ENCODE measurements at regions not wholly inside any gene's neighbourhood (a gene's known extent, or its start where the extent isn't known, plus 50 kb on each side); places are given as distances from the start of the nearest gene placed in this dataset.
A peak's percentile ranks its signal among the peaks of the same experiment; 100 is the strongest.

- H3K4me1 ChIP-seq (ENCODE audit: control insufficient read depth in 2 of 2, insufficient read depth in 2 of 2, low read length in 2 of 2), result no peaks in the 10 kb centered on the region
- H3K4me3 Mint-ChIP-seq, result no peak overlapping the region
- no peak for DNase-seq
- no peak overlapping the region for H3K27ac Mint-ChIP-seq
- ATAC-seq, result no peak
- H3K36me3 Mint-ChIP-seq, result no peaks in the 10 kb centered on the region
- no peaks in the 10 kb centered on the region for H3K9me3 ChIP-seq (ENCODE audit: control insufficient read depth in 2 of 3, low read length in 3 of 3)
- no peak overlapping the region for H3K27ac ChIP-seq (ENCODE audit: low read depth, low read length)
- H3K4me3 ChIP-seq (ENCODE audit: low read length), result no peak overlapping the region
- no peaks in the 10 kb centered on the region for H3K4me1 Mint-ChIP-seq
- H3K36me3 ChIP-seq (ENCODE audit: control insufficient read depth in 2 of 3, insufficient read depth in 3 of 3, low read length in 3 of 3), result no peaks in the 10 kb centered on the region
- ChIA-PET CTCF (no interaction called here), POLR2A (no interaction called here)
- no peaks in the 10 kb centered on the region for H3K27me3 Mint-ChIP-seq
- no peaks in the 10 kb centered on the region for H3K27me3 ChIP-seq (ENCODE audit: control insufficient read depth in 2 of 2, insufficient read depth in 2 of 2, low read length in 2 of 2)
- peaks cover 5 to 24% (median 11%) of the 10 kb centered on the region in 11 donors for H3K9me3 Mint-ChIP-seq
- intact Hi-C loops (cut with micrococcal nuclease), result no loop called here
Observed at GRCh38 chr14:83646228-83646627, 1883.7 kb upstream of the FLRT2 start.

GRCh38 chr14:83660597-83660996 lies 1869.3 kb upstream of the FLRT2 start:
- Histone ChIP-seq H3K4me3 (ENCODE audit: low read length) (no peak overlapping the region), H3K9me3 (ENCODE audit: control insufficient read depth in 2 of 3, low read length in 3 of 3) (no peaks in the 10 kb centered on the region), H3K4me1 (ENCODE audit: control insufficient read depth in 2 of 2, insufficient read depth in 2 of 2, low read length in 2 of 2) (no peaks in the 10 kb centered on the region), H3K36me3 (ENCODE audit: control insufficient read depth in 2 of 3, insufficient read depth in 3 of 3, low read length in 3 of 3) (no peaks in the 10 kb centered on the region), H3K27ac (ENCODE audit: low read depth, low read length) (no peak overlapping the region), H3K27me3 (ENCODE audit: control insufficient read depth in 2 of 2, insufficient read depth in 2 of 2, low read length in 2 of 2) (no peaks in the 10 kb centered on the region)
- no peak for ATAC-seq
- H3K36me3 Mint-ChIP-seq, result no peaks in the 10 kb centered on the region
- no peak overlapping the region for H3K4me3 Mint-ChIP-seq
- ChIA-PET POLR2A (no interaction called here), CTCF (no interaction called here)
- DNase-seq, result no peak
- H3K4me1 Mint-ChIP-seq, result no peaks in the 10 kb centered on the region
- no peaks in the 10 kb centered on the region for H3K27me3 Mint-ChIP-seq
- intact Hi-C loops (cut with micrococcal nuclease), result no loop called here
- peaks cover 1 to 12% (median 6%) of the 10 kb centered on the region in 11 donors for H3K9me3 Mint-ChIP-seq
- no peak overlapping the region for H3K27ac Mint-ChIP-seq

- no peak for DNase-seq
- intact Hi-C loops (cut with micrococcal nuclease), result no loop called here
- Mint-ChIP-seq H3K27ac (no peak overlapping the region), H3K4me1 (no peaks in the 10 kb centered on the region), H3K27me3 (no peaks in the 10 kb centered on the region), H3K36me3 (no peaks in the 10 kb centered on the region), H3K9me3 (peaks cover 0 to 14% (median 7%) of the 10 kb centered on the region in 11 donors), H3K4me3 (no peak overlapping the region)
- Histone ChIP-seq H3K36me3 (ENCODE audit: control insufficient read depth in 2 of 3, insufficient read depth in 3 of 3, low read length in 3 of 3) (no peaks in the 10 kb centered on the region), H3K4me3 (ENCODE audit: low read length) (no peak overlapping the region), H3K4me1 (ENCODE audit: control insufficient read depth in 2 of 2, insufficient read depth in 2 of 2, low read length in 2 of 2) (no peaks in the 10 kb centered on the region), H3K27ac (ENCODE audit: low read depth, low read length) (no peak overlapping the region), H3K27me3 (ENCODE audit: control insufficient read depth in 2 of 2, insufficient read depth in 2 of 2, low read length in 2 of 2) (no peaks in the 10 kb centered on the region), H3K9me3 (ENCODE audit: control insufficient read depth in 2 of 3, low read length in 3 of 3) (no peaks in the 10 kb centered on the region)
- POLR2A ChIA-PET, result no interaction called here
- no peak for ATAC-seq
- CTCF ChIA-PET, result no interaction called here
Observed at GRCh38 chr14:83664389-83664788, 1865.6 kb upstream of the FLRT2 start.

- Histone ChIP-seq H3K4me3 (ENCODE audit: low read length) (no peak overlapping the region), H3K36me3 (ENCODE audit: control insufficient read depth in 2 of 3, insufficient read depth in 3 of 3, low read length in 3 of 3) (no peaks in the 10 kb centered on the region), H3K4me1 (ENCODE audit: control insufficient read depth in 2 of 2, insufficient read depth in 2 of 2, low read length in 2 of 2) (no peaks in the 10 kb centered on the region), H3K9me3 (ENCODE audit: control insufficient read depth in 2 of 3, low read length in 3 of 3) (no peaks in the 10 kb centered on the region), H3K27me3 (ENCODE audit: control insufficient read depth in 2 of 2, insufficient read depth in 2 of 2, low read length in 2 of 2) (no peaks in the 10 kb centered on the region), H3K27ac (ENCODE audit: low read depth, low read length) (no peak overlapping the region)
- CTCF ChIA-PET, result no interaction called here
- H3K4me1 Mint-ChIP-seq, result no peaks in the 10 kb centered on the region
- intact Hi-C loops (cut with micrococcal nuclease), result no loop called here
- ATAC-seq (no peak), DNase-seq (no peak)
- POLR2A ChIA-PET, result no interaction called here
- H3K27me3 Mint-ChIP-seq, result no peaks in the 10 kb centered on the region
- no peaks in the 10 kb centered on the region for H3K36me3 Mint-ChIP-seq
- H3K4me3 Mint-ChIP-seq, result no peak overlapping the region
- no peak overlapping the region for H3K27ac Mint-ChIP-seq
- H3K9me3 Mint-ChIP-seq, result peaks cover 0 to 18% (median 8%) of the 10 kb centered on the region in 11 donors
Observed at GRCh38 chr14:83689265-83689664, 1840.7 kb upstream of the FLRT2 start.

- Histone ChIP-seq H3K4me1 (ENCODE audit: control insufficient read depth in 2 of 2, insufficient read depth in 2 of 2, low read length in 2 of 2) (no peaks in the 10 kb centered on the region), H3K9me3 (ENCODE audit: control insufficient read depth in 2 of 3, low read length in 3 of 3) (peaks cover 0 to 3% (median 0%) of the 10 kb centered on the region in 3 experiments), H3K27ac (ENCODE audit: low read depth, low read length) (no peak overlapping the region), H3K27me3 (ENCODE audit: control insufficient read depth in 2 of 2, insufficient read depth in 2 of 2, low read length in 2 of 2) (no peaks in the 10 kb centered on the region), H3K36me3 (ENCODE audit: control insufficient read depth in 2 of 3, insufficient read depth in 3 of 3, low read length in 3 of 3) (no peaks in the 10 kb centered on the region), H3K4me3 (ENCODE audit: low read length) (no peak overlapping the region)
- Mint-ChIP-seq H3K27me3 (no peaks in the 10 kb centered on the region), H3K9me3 (peaks cover 0 to 20% (median 4%) of the 10 kb centered on the region in 11 donors), H3K27ac (no peak overlapping the region), H3K4me3 (no peak overlapping the region), H3K36me3 (no peaks in the 10 kb centered on the region), H3K4me1 (no peaks in the 10 kb centered on the region)
- CTCF ChIA-PET, result no interaction called here
- no peak for DNase-seq
- POLR2A ChIA-PET, result no interaction called here
- no peak for ATAC-seq
- intact Hi-C loops (cut with micrococcal nuclease), result no loop called here
Observed at GRCh38 chr14:83697099-83697498, 1832.8 kb upstream of the FLRT2 start.

GRCh38 chr14:83702619-83703018 lies 1827.3 kb upstream of the FLRT2 start:
- peaks cover 0 to 3% (median 0%) of the 10 kb centered on the region in 3 experiments for H3K9me3 ChIP-seq (ENCODE audit: control insufficient read depth in 2 of 3, low read length in 3 of 3)
- H3K36me3 Mint-ChIP-seq, result no peaks in the 10 kb centered on the region
- peaks cover 2 to 16% (median 8%) of the 10 kb centered on the region in 11 donors for H3K9me3 Mint-ChIP-seq
- H3K36me3 ChIP-seq (ENCODE audit: control insufficient read depth in 2 of 3, insufficient read depth in 3 of 3, low read length in 3 of 3), result no peaks in the 10 kb centered on the region
- no peaks in the 10 kb centered on the region for H3K27me3 ChIP-seq (ENCODE audit: control insufficient read depth in 2 of 2, insufficient read depth in 2 of 2, low read length in 2 of 2)
- H3K4me1 ChIP-seq (ENCODE audit: control insufficient read depth in 2 of 2, insufficient read depth in 2 of 2, low read length in 2 of 2), result no peaks in the 10 kb centered on the region
- H3K4me3 ChIP-seq (ENCODE audit: low read length), result no peak overlapping the region
- POLR2A ChIA-PET, result no interaction called here
- no peak overlapping the region for H3K4me3 Mint-ChIP-seq
- H3K27me3 Mint-ChIP-seq, result no peaks in the 10 kb centered on the region
- H3K27ac Mint-ChIP-seq, result no peak overlapping the region
- no peak overlapping the region for H3K27ac ChIP-seq (ENCODE audit: low read depth, low read length)
- intact Hi-C loops (cut with micrococcal nuclease), result no loop called here
- DNase-seq (no peak), ATAC-seq (no peak)
- CTCF ChIA-PET, result no interaction called here
- H3K4me1 Mint-ChIP-seq, result no peaks in the 10 kb centered on the region

- Mint-ChIP-seq H3K4me3 (no peak overlapping the region), H3K27me3 (no peaks in the 10 kb centered on the region)
- H3K9me3 ChIP-seq (ENCODE audit: control insufficient read depth in 2 of 3, low read length in 3 of 3), result no peaks in the 10 kb centered on the region
Observed at GRCh38 chr14:83706231-83706954, 1823.6 kb upstream of the FLRT2 start.

More at GRCh38 chr14:83706231-83706954, 1823.6 kb upstream of the FLRT2 start:
- intact Hi-C loops (cut with micrococcal nuclease), result no loop called here
- DNase-seq (no peak), ATAC-seq (no peak)
- H3K4me1 ChIP-seq (ENCODE audit: control insufficient read depth in 2 of 2, insufficient read depth in 2 of 2, low read length in 2 of 2), result no peaks in the 10 kb centered on the region
- no peak overlapping the region for H3K4me3 ChIP-seq (ENCODE audit: low read length)
- H3K27me3 ChIP-seq (ENCODE audit: control insufficient read depth in 2 of 2, insufficient read depth in 2 of 2, low read length in 2 of 2), result no peaks in the 10 kb centered on the region
- H3K36me3 ChIP-seq (ENCODE audit: control insufficient read depth in 2 of 3, insufficient read depth in 3 of 3, low read length in 3 of 3), result no peaks in the 10 kb centered on the region
- CTCF ChIA-PET, result no interaction called here
- H3K4me1 Mint-ChIP-seq, result no peaks in the 10 kb centered on the region
- no peaks in the 10 kb centered on the region for H3K36me3 Mint-ChIP-seq
- H3K27ac ChIP-seq (ENCODE audit: low read depth, low read length), result no peak overlapping the region
- POLR2A ChIA-PET, result no interaction called here
- H3K27ac Mint-ChIP-seq, result peak overlapping the region in 1 of 9 donors; percentile 72
- peaks cover 0 to 19% (median 6%) of the 10 kb centered on the region in 11 donors for H3K9me3 Mint-ChIP-seq

All from naive thymus-derived CD4-positive, alpha-beta T cell (primary cell).